Neural cell (in vitro differentiated cells): ENCODE measurements at regions not wholly inside any gene's neighbourhood (a gene's known extent, or its start where the extent isn't known, plus 50 kb on each side); places are given as distances from the start of the nearest gene placed in this dataset.

Experiments
- H2AFZ ChIP-seq: fragments of 200-600, 300-800 bp; sonication (generic), shearing (Covaris generic); 2 replicates; pipeline ENCODE4 v1.6.0; 2014; ENCODE audit warnings: low read depth, mild to moderate bottlenecking, antibody characterized with exemption, low read length, moderate library complexity
- H3F3A ChIP-seq: fragments of 200-600 bp; shearing (Covaris generic); 2 replicates; pipeline ENCODE4 v1.6.1; 2016; ENCODE audit warnings: mild to moderate bottlenecking, moderate library complexity, mixed read lengths, antibody characterized with exemption, low read length; ENCODE audit not compliant: insufficient read depth, poor library complexity, severe bottlenecking
- H3K27ac ChIP-seq: fragments of 200-600, 300-800 bp; sonication (generic), shearing (Covaris generic); 2 replicates; pipeline ENCODE4 v1.5.1; 2014; ENCODE audit warnings: mild to moderate bottlenecking, low read length, moderate library complexity
- H3K27me3 ChIP-seq: fragments of 300-800, 200-600 bp; sonication (generic), shearing (Covaris generic); 2 replicates; pipeline ENCODE4 v1.6.0; 2014; ENCODE audit warnings: mild to moderate bottlenecking, low read depth, low read length, moderate library complexity; ENCODE audit not compliant: insufficient read depth
- H3K36me3 ChIP-seq: fragments of 300-800, 200-600 bp; sonication (generic), shearing (Covaris generic); 2 replicates; pipeline ENCODE4 v1.5.1; 2014; ENCODE audit warnings: mild to moderate bottlenecking, antibody characterized with exemption, low read length, moderate library complexity; ENCODE audit not compliant: insufficient read depth
- H3K4me2 ChIP-seq: fragments of 300-800, 200-600 bp; sonication (generic), shearing (Covaris generic); 2 replicates; pipeline ENCODE4 v1.6.0; 2014; ENCODE audit warnings: mild to moderate bottlenecking, low read length
- H3K4me3 ChIP-seq: fragments of 300-800, 200-600 bp; sonication (generic), shearing (Covaris generic); 2 replicates; pipeline ENCODE4 v1.5.1; 2014; ENCODE audit warnings: mild to moderate bottlenecking, low read length, moderate library complexity
- H3K79me2 ChIP-seq: fragments of 200-600 bp; shearing (Covaris generic); replicated peaks from 2 replicates; pipeline ENCODE4 v1.6.0; 2014; ENCODE audit warnings: mild to moderate bottlenecking, low read length, moderate library complexity; ENCODE audit not compliant: insufficient read depth
- H3K9ac ChIP-seq: fragments of 300-800, 200-600 bp; sonication (generic), shearing (Covaris generic); 2 replicates; pipeline ENCODE4 v1.6.1; 2016; ENCODE audit warnings: mild to moderate bottlenecking, low read length, mixed read lengths
- H3K9me2 ChIP-seq: fragments of 200-600 bp; shearing (Covaris generic); 2 replicates; pipeline ENCODE4 v1.6.1; 2016; ENCODE audit warnings: mild to moderate bottlenecking, low read length, mixed read lengths; ENCODE audit not compliant: insufficient read depth
- H3K9me3 ChIP-seq: fragments of 200-600, 300-800 bp; sonication (generic), shearing (Covaris generic); 2 replicates; pipeline ENCODE4 v1.6.1; 2016; ENCODE audit warnings: mild to moderate bottlenecking, mixed run types, low read length, moderate library complexity, mixed read lengths
- H4K20me1 ChIP-seq: fragments of 200-600 bp; shearing (Covaris generic); 2 replicates; pipeline ENCODE4 v1.6.1; 2016; ENCODE audit warnings: mild to moderate bottlenecking, mixed run types; ENCODE audit not compliant: insufficient read depth
- CTCF ChIP-seq: fragments of 450-650 bp; IDR thresholded peaks from 2 replicates; pipeline ENCODE4 v1.5.1; 2014; ENCODE audit warnings: antibody characterized with exemption, mild to moderate bottlenecking, moderate library complexity; ENCODE audit not compliant: poor library complexity, severe bottlenecking
- EP300 ChIP-seq: fragments of 450-650 bp; conservative IDR thresholded peaks from 2 replicates; pipeline ENCODE4 v1.6.1; 2014; ENCODE audit warnings: antibody characterized with exemption, mild to moderate bottlenecking, moderate library complexity; ENCODE audit not compliant: poor library complexity, severe bottlenecking
- EZH2 ChIP-seq: fragments of 200-600, 300-800 bp; shearing (Covaris generic), sonication (generic); IDR thresholded peaks from 2 replicates; pipeline ENCODE4 v1.6.1; 2014; ENCODE audit warnings: antibody characterized with exemption, low read length, borderline replicate concordance, mild to moderate bottlenecking; ENCODE audit not compliant: insufficient read depth, poor library complexity, severe bottlenecking
- MXI1 ChIP-seq: fragments of 450-650 bp; conservative IDR thresholded peaks from 2 replicates; pipeline ENCODE4 v1.6.1; 2014; ENCODE audit warnings: antibody characterized with exemption, mild to moderate bottlenecking; ENCODE audit not compliant: poor library complexity, severe bottlenecking
- POLR2AphosphoS5 ChIP-seq: IDR thresholded peaks from 2 replicates; pipeline ENCODE4 v1.6.1; 2012
- RAD21 ChIP-seq: fragments of 450-650 bp; conservative IDR thresholded peaks from 2 replicates; pipeline ENCODE4 v1.6.1; 2014; ENCODE audit warnings: antibody characterized with exemption, mild to moderate bottlenecking, moderate library complexity
- REST ChIP-seq: IDR thresholded peaks from 2 replicates; pipeline ENCODE4 v1.6.1; 2012; ENCODE audit warnings: borderline replicate concordance
- SMC3 ChIP-seq: fragments of 450-650 bp; conservative IDR thresholded peaks from 2 replicates; pipeline ENCODE4 v1.6.1; 2014; ENCODE audit warnings: antibody characterized with exemption, mild to moderate bottlenecking, moderate library complexity; ENCODE audit not compliant: poor library complexity
- TAF1 ChIP-seq: IDR thresholded peaks from 2 replicates; pipeline ENCODE4 v1.6.1; 2012; ENCODE audit warnings: low read depth

GRCh38 chr4:31234901-31235300, 514.7 kb downstream of the PCDH7 start:
- Histone ChIP-seq H3F3A (no peaks in the 10 kb centered on the region), H3K79me2 (no peaks in the 10 kb centered on the region), H3K36me3 (no peaks in the 10 kb centered on the region), H2AFZ (no peak overlapping the region), H3K4me2 (no peak overlapping the region), H4K20me1 (no peaks in the 10 kb centered on the region), H3K27me3 (no peaks in the 10 kb centered on the region), H3K9me2 (no peaks in the 10 kb centered on the region), H3K9me3 (no peaks in the 10 kb centered on the region), H3K9ac (no peak overlapping the region), H3K27ac (no peak overlapping the region), H3K4me3 (no peak overlapping the region)
- TF ChIP-seq EZH2 (no peak), POLR2AphosphoS5 (no peak), RAD21 (no peak), EP300 (no peak), CTCF (no peak), MXI1 (no peak)

GRCh38 chr4:31236020-31236638, 516.0 kb downstream of the PCDH7 start:
- H3K36me3 ChIP-seq, result no peaks in the 10 kb centered on the region
- no peak overlapping the region for H3K9ac ChIP-seq
- H4K20me1 ChIP-seq, result no peaks in the 10 kb centered on the region
- H3K27ac ChIP-seq, result no peak overlapping the region
- H3F3A ChIP-seq, result no peaks in the 10 kb centered on the region
- no peak overlapping the region for H2AFZ ChIP-seq
- H3K9me3 ChIP-seq, result no peaks in the 10 kb centered on the region
- H3K9me2 ChIP-seq, result no peaks in the 10 kb centered on the region
- TF ChIP-seq POLR2AphosphoS5 (no peak), MXI1 (no peak), EZH2 (no peak), RAD21 (no peak)
- no peaks in the 10 kb centered on the region for H3K27me3 ChIP-seq
- no peak overlapping the region for H3K4me2 ChIP-seq
- H3K4me3 ChIP-seq, result no peak overlapping the region
- no peaks in the 10 kb centered on the region for H3K79me2 ChIP-seq

- H3K4me2 ChIP-seq, result no peak overlapping the region
- no peaks in the 10 kb centered on the region for H3K79me2 ChIP-seq
- H3K27ac ChIP-seq, result no peak overlapping the region
- H3K27me3 ChIP-seq, result no peaks in the 10 kb centered on the region
- TF ChIP-seq EP300 (no peak), POLR2AphosphoS5 (no peak), EZH2 (no peak), REST (no peak), CTCF (no peak), TAF1 (no peak), RAD21 (no peak), SMC3 (no peak), MXI1 (no peak)
- no peak overlapping the region for H3K9ac ChIP-seq
- no peaks in the 10 kb centered on the region for H3K36me3 ChIP-seq
- no peak overlapping the region for H3K4me3 ChIP-seq
- H3F3A ChIP-seq, result no peaks in the 10 kb centered on the region
- no peak overlapping the region for H2AFZ ChIP-seq
- H3K9me2 ChIP-seq, result no peaks in the 10 kb centered on the region
- H3K9me3 ChIP-seq, result no peaks in the 10 kb centered on the region
- no peaks in the 10 kb centered on the region for H4K20me1 ChIP-seq
Measured at GRCh38 chr4:31236639-31237173, 516.5 kb downstream of the PCDH7 start.
